ENCODE measurements at regions not wholly inside any gene's neighbourhood (a gene's known extent, or its start where the extent isn't known, plus 50 kb on each side); places are given as distances from the start of the nearest gene placed in this dataset.

GRCh38 chr1:163426505-163427251 is 104.9 kb downstream of the NUF2 start:
- Histone ChIP-seq H3K4me1 (ENCODE audit: insufficient read depth, low read length) (no peaks in the 10 kb centered on the region), H3K27me3 (ENCODE audit: insufficient read depth, low read length) (no peaks in the 10 kb centered on the region), H3K36me3 (ENCODE audit: insufficient read depth, low read length) (no peaks in the 10 kb centered on the region), H3K27ac (ENCODE audit: low read depth, low read length) (no peak overlapping the region), H3K9me3 (ENCODE audit: control insufficient read depth in 1 of 2, low read length in 2 of 2) (no peaks in the 10 kb centered on the region), H3K4me3 (ENCODE audit: low read length in 2 of 2) (no peak overlapping the region)
- H3K36me3 Mint-ChIP-seq = no peaks in the 10 kb centered on the region
- intact Hi-C loops (cut with micrococcal nuclease) = no loop called here
- peaks cover 0 to 4% (median 0%) of the 10 kb centered on the region in 8 donors for H3K9me3 Mint-ChIP-seq
- no peak for DNase-seq
- H3K4me1 Mint-ChIP-seq = no peaks in the 10 kb centered on the region
- peaks cover 0 to 3% of the 10 kb centered on the region in 2 donors for H3K27me3 Mint-ChIP-seq
- H3K4me3 Mint-ChIP-seq = no peak overlapping the region
- ChIA-PET POLR2A (ENCODE audit: partially characterized antibody) (no interaction called here), CTCF (ENCODE audit: partially characterized antibody) (no interaction called here)
- H3K27ac Mint-ChIP-seq = no peak overlapping the region

- Histone ChIP-seq H3K36me3 (ENCODE audit: insufficient read depth, low read length) (no peaks in the 10 kb centered on the region), H3K9me3 (ENCODE audit: control insufficient read depth in 1 of 2, low read length in 2 of 2) (no peaks in the 10 kb centered on the region), H3K4me3 (ENCODE audit: low read length in 2 of 2) (no peak overlapping the region), H3K27ac (ENCODE audit: low read depth, low read length) (no peak overlapping the region), H3K4me1 (ENCODE audit: insufficient read depth, low read length) (no peaks in the 10 kb centered on the region), H3K27me3 (ENCODE audit: insufficient read depth, low read length) (no peaks in the 10 kb centered on the region)
- Mint-ChIP-seq H3K9me3 (peaks cover 0 to 4% (median under 1%) of the 10 kb centered on the region in 8 donors), H3K4me3 (no peak overlapping the region), H3K27ac (no peak overlapping the region), H3K4me1 (no peaks in the 10 kb centered on the region), H3K36me3 (no peaks in the 10 kb centered on the region), H3K27me3 (peaks cover 0 to 3% of the 10 kb centered on the region in 2 donors)
- intact Hi-C loops (cut with micrococcal nuclease) = no loop called here
- CTCF ChIA-PET (ENCODE audit: partially characterized antibody) = no interaction called here
- no peak for DNase-seq
- POLR2A ChIA-PET (ENCODE audit: partially characterized antibody) = no interaction called here
Measured at GRCh38 chr1:163427279-163427678, 105.5 kb downstream of the NUF2 start.

- H3K36me3 ChIP-seq (ENCODE audit: insufficient read depth, low read length) = no peaks in the 10 kb centered on the region
- intact Hi-C loops (cut with micrococcal nuclease) = no loop called here
- Mint-ChIP-seq H3K4me3 (no peak overlapping the region), H3K27ac (no peak overlapping the region), H3K27me3 (peaks cover 3 to 4% of the 10 kb centered on the region in 2 donors), H3K36me3 (no peaks in the 10 kb centered on the region), H3K4me1 (no peaks in the 10 kb centered on the region), H3K9me3 (peaks cover 0 to 5% (median 2%) of the 10 kb centered on the region in 8 donors)
- ChIA-PET POLR2A (ENCODE audit: partially characterized antibody) (no interaction called here), CTCF (ENCODE audit: partially characterized antibody) (no interaction called here)
- H3K27ac ChIP-seq (ENCODE audit: low read depth, low read length) = no peak overlapping the region
- DNase-seq = no peak
- no peaks in the 10 kb centered on the region for H3K27me3 ChIP-seq (ENCODE audit: insufficient read depth, low read length)
- H3K9me3 ChIP-seq (ENCODE audit: control insufficient read depth in 1 of 2, low read length in 2 of 2) = no peaks in the 10 kb centered on the region
- no peaks in the 10 kb centered on the region for H3K4me1 ChIP-seq (ENCODE audit: insufficient read depth, low read length)
- no peak overlapping the region for H3K4me3 ChIP-seq (ENCODE audit: low read length in 2 of 2)
Measured at GRCh38 chr1:163436140-163436812, 114.5 kb downstream of the NUF2 start.

- H3K27me3 Mint-ChIP-seq = peaks cover 5 to 8% of the 10 kb centered on the region in 2 donors
- no peak for DNase-seq
- H3K9me3 Mint-ChIP-seq = no peaks in the 10 kb centered on the region
Measured at GRCh38 chr1:163439471-163439870, 117.7 kb downstream of the NUF2 start.

GRCh38 chr1:163440090-163440489 is 118.3 kb downstream of the NUF2 start:
- Mint-ChIP-seq H3K9me3 (no peaks in the 10 kb centered on the region), H3K27me3 (peaks cover 5 to 8% of the 10 kb centered on the region in 2 donors), H3K4me3 (no peak overlapping the region), H3K36me3 (no peaks in the 10 kb centered on the region), H3K27ac (no peak overlapping the region), H3K4me1 (no peaks in the 10 kb centered on the region)
- no peak for DNase-seq
- Histone ChIP-seq H3K36me3 (ENCODE audit: insufficient read depth, low read length) (no peaks in the 10 kb centered on the region), H3K9me3 (ENCODE audit: control insufficient read depth in 1 of 2, low read length in 2 of 2) (no peaks in the 10 kb centered on the region), H3K27me3 (ENCODE audit: insufficient read depth, low read length) (no peaks in the 10 kb centered on the region), H3K4me3 (ENCODE audit: low read length in 2 of 2) (no peak overlapping the region), H3K4me1 (ENCODE audit: insufficient read depth, low read length) (no peaks in the 10 kb centered on the region), H3K27ac (ENCODE audit: low read depth, low read length) (no peak overlapping the region)
- ChIA-PET POLR2A (ENCODE audit: partially characterized antibody) (no interaction called here), CTCF (ENCODE audit: partially characterized antibody) (no interaction called here)
- intact Hi-C loops (cut with micrococcal nuclease) = no loop called here

More at GRCh38 chr1:163439471-163439870, 117.7 kb downstream of the NUF2 start:
- Histone ChIP-seq H3K36me3 (ENCODE audit: insufficient read depth, low read length) (no peaks in the 10 kb centered on the region), H3K9me3 (ENCODE audit: control insufficient read depth in 1 of 2, low read length in 2 of 2) (no peaks in the 10 kb centered on the region), H3K27me3 (ENCODE audit: insufficient read depth, low read length) (no peaks in the 10 kb centered on the region), H3K4me3 (ENCODE audit: low read length in 2 of 2) (no peak overlapping the region), H3K4me1 (ENCODE audit: insufficient read depth, low read length) (no peaks in the 10 kb centered on the region), H3K27ac (ENCODE audit: low read depth, low read length) (no peak overlapping the region)
- no peak overlapping the region for H3K4me3 Mint-ChIP-seq
- no peak overlapping the region for H3K27ac Mint-ChIP-seq
- intact Hi-C loops (cut with micrococcal nuclease) = no loop called here
- ChIA-PET POLR2A (ENCODE audit: partially characterized antibody) (no interaction called here), CTCF (ENCODE audit: partially characterized antibody) (no interaction called here)
- no peaks in the 10 kb centered on the region for H3K36me3 Mint-ChIP-seq
- no peaks in the 10 kb centered on the region for H3K4me1 Mint-ChIP-seq

- Mint-ChIP-seq H3K36me3 (no peaks in the 10 kb centered on the region), H3K27ac (no peak overlapping the region), H3K4me3 (no peak overlapping the region), H3K4me1 (no peaks in the 10 kb centered on the region), H3K9me3 (peaks cover 0 to 3% (median 0%) of the 10 kb centered on the region in 8 donors), H3K27me3 (peaks cover 5 to 8% of the 10 kb centered on the region in 2 donors)
- H3K4me1 ChIP-seq (ENCODE audit: insufficient read depth, low read length) = no peaks in the 10 kb centered on the region
- no peaks in the 10 kb centered on the region for H3K36me3 ChIP-seq (ENCODE audit: insufficient read depth, low read length)
- H3K27me3 ChIP-seq (ENCODE audit: insufficient read depth, low read length) = no peaks in the 10 kb centered on the region
- no peak for DNase-seq
- no peaks in the 10 kb centered on the region for H3K9me3 ChIP-seq (ENCODE audit: control insufficient read depth in 1 of 2, low read length in 2 of 2)
- H3K27ac ChIP-seq (ENCODE audit: low read depth, low read length) = no peak overlapping the region
- ChIA-PET POLR2A (ENCODE audit: partially characterized antibody) (no interaction called here), CTCF (ENCODE audit: partially characterized antibody) (no interaction called here)
- H3K4me3 ChIP-seq (ENCODE audit: low read length in 2 of 2) = no peak overlapping the region
- intact Hi-C loops (cut with micrococcal nuclease) = no loop called here
Measured at GRCh38 chr1:163442231-163442879, 120.6 kb downstream of the NUF2 start.

- ChIA-PET POLR2A (ENCODE audit: partially characterized antibody) (no interaction called here), CTCF (ENCODE audit: partially characterized antibody) (no interaction called here)
- no peaks in the 10 kb centered on the region for H3K9me3 ChIP-seq (ENCODE audit: control insufficient read depth in 1 of 2, low read length in 2 of 2)
- H3K9me3 Mint-ChIP-seq = peaks cover 0 to 3% (median 0%) of the 10 kb centered on the region in 8 donors
- DNase-seq = no peak
- no peaks in the 10 kb centered on the region for H3K4me1 ChIP-seq (ENCODE audit: insufficient read depth, low read length)
- intact Hi-C loops (cut with micrococcal nuclease) = no loop called here
- no peak overlapping the region for H3K4me3 ChIP-seq (ENCODE audit: low read length in 2 of 2)
- H3K36me3 ChIP-seq (ENCODE audit: insufficient read depth, low read length) = no peaks in the 10 kb centered on the region
- no peak overlapping the region for H3K4me3 Mint-ChIP-seq
- H3K27me3 ChIP-seq (ENCODE audit: insufficient read depth, low read length) = no peaks in the 10 kb centered on the region
- H3K27ac Mint-ChIP-seq = no peak overlapping the region
- H3K4me1 Mint-ChIP-seq = no peaks in the 10 kb centered on the region
- no peaks in the 10 kb centered on the region for H3K36me3 Mint-ChIP-seq
- H3K27ac ChIP-seq (ENCODE audit: low read depth, low read length) = no peak overlapping the region
- peaks cover 5 to 8% of the 10 kb centered on the region in 2 donors for H3K27me3 Mint-ChIP-seq
Measured at GRCh38 chr1:163442895-163443294, 121.1 kb downstream of the NUF2 start.
